ENCODE measurements at regions not wholly inside any gene's neighbourhood (a gene's known extent, or its start where the extent isn't known, plus 50 kb on each side); places are given as distances from the start of the nearest gene placed in this dataset.

GRCh38 chr4:186018261-186018660 lies 50.7 kb upstream of the TLR3 start:
- Histone ChIP-seq H3K36me3 (ENCODE audit: control insufficient read depth, insufficient read depth, low read length) (no peaks in the 10 kb centered on the region), H3K27ac (ENCODE audit: low read length) (no peak overlapping the region), H3K27me3 (ENCODE audit: control insufficient read depth, insufficient read depth, low read length) (no peaks in the 10 kb centered on the region), H3K9me3 (ENCODE audit: control insufficient read depth, low read depth, low read length) (no peaks in the 10 kb centered on the region), H3K4me3 (ENCODE audit: low read length) (no peak overlapping the region), H3K4me1 (ENCODE audit: control insufficient read depth, insufficient read depth, low read length) (no peaks in the 10 kb centered on the region)
- DNase-seq: no peak
- WGBS (ENCODE audit: insufficient coverage, low lambda C conversion rate): no CpG with 5 or more reads among the region's 3 CpGs

- H3K4me3 ChIP-seq (ENCODE audit: low read length): no peak overlapping the region
- no peak overlapping the region for H3K27ac ChIP-seq (ENCODE audit: low read length)
- no peaks in the 10 kb centered on the region for H3K27me3 ChIP-seq (ENCODE audit: control insufficient read depth, insufficient read depth, low read length)
- H3K4me1 ChIP-seq (ENCODE audit: control insufficient read depth, insufficient read depth, low read length): no peaks in the 10 kb centered on the region
- no peaks in the 10 kb centered on the region for H3K9me3 ChIP-seq (ENCODE audit: control insufficient read depth, low read depth, low read length)
- no peak for DNase-seq
- 0% methylated on average over 1 of the region's 2 CpGs for WGBS (ENCODE audit: insufficient coverage, low lambda C conversion rate)
- no peaks in the 10 kb centered on the region for H3K36me3 ChIP-seq (ENCODE audit: control insufficient read depth, insufficient read depth, low read length)
These were observed 50.2 kb upstream of the TLR3 start for GRCh38 chr4:186018784-186019183.
